Motor neuron (in vitro differentiated cells): ENCODE measurements at regions not wholly inside any gene's neighbourhood (a gene's known extent, or its start where the extent isn't known, plus 50 kb on each side); places are given as distances from the start of the nearest gene placed in this dataset.

Source experiments
- ATAC-seq, 8 experiments: fragments of 200-7000 bp; cut with Tn5 transposase; replicated peaks in 6 of 8; 2 replicates each; pipeline ENCODE4 v1.8.0; 2021; ENCODE audit warnings: mild to moderate bottlenecking in 8 of 8, moderate library complexity in 8 of 8
- H3K27ac ChIP-seq, 2 donors: fragments of 250-450 bp; sonication (Bioruptor Pico); 2 replicates each; pipeline ENCODE4 v1.9.0; 2021; ENCODE audit warnings: antibody characterized with exemption in 2 of 2, mild to moderate bottlenecking in 2 of 2, moderate library complexity in 1 of 2
- H3K4me1 ChIP-seq, 2 donors: fragments of 250-450 bp; sonication (Bioruptor Pico); replicated peaks in 1 of 2; 2 replicates each; pipeline ENCODE4 v1.6.1; 2021; ENCODE audit warnings: antibody characterized with exemption in 2 of 2, mild to moderate bottlenecking in 2 of 2, moderate library complexity in 1 of 2
- H3K4me3 ChIP-seq, 5 donors: fragments of 250-450 bp; sonication (Bioruptor Pico); 2 replicates each; pipeline ENCODE4 v1.9.0; 2021; ENCODE audit warnings: antibody characterized with exemption in 5 of 5, mild to moderate bottlenecking in 5 of 5, moderate library complexity in 4 of 5
- WGBS, 10 experiments: fragments of 450-650 bp; shearing (Covaris generic); methylation state at CpG; one replicate each; pipeline ENCODE4 v1.0.0; 2022; 5-methylcytosine and 5-hydroxymethylcytosine counted together
- in situ Hi-C, 9 experiments: fragments of 400-800 bp; cut with MboI; loops; one replicate each; pipeline ENCODE4 v1.15.0; 2021; ENCODE audit warnings: low sequenced_read_pairs in 9 of 9, low pct_unique_long_range_greater_than_20kb in 2 of 9; ENCODE audit not compliant: unreplicated experiment in 9 of 9

GRCh38 chr12:65517656-65518210, 239.2 kb downstream of the MSRB3 start:
- no peaks in the 10 kb centered on the region for H3K4me1 ChIP-seq
- 57 to 100% (median 83%) methylated on average over 1 of the region's 1 CpG; no CpG with 5 or more reads in 5 of the 10 experiments for WGBS, 10 experiments
- in situ Hi-C loops = no loop called here
- no peak for ATAC-seq
- H3K4me3 ChIP-seq = no peak overlapping the region
- no peak overlapping the region for H3K27ac ChIP-seq

GRCh38 chr12:65518771-65519170, 240.3 kb downstream of the MSRB3 start:
- no peaks in the 10 kb centered on the region for H3K4me1 ChIP-seq
- in situ Hi-C loops = no loop called here
- peak in 1 of 8 experiments; percentile 96 for ATAC-seq

GRCh38 chr12:65520658-65521057, 242.2 kb downstream of the MSRB3 start:
- no peak for ATAC-seq
- in situ Hi-C loops = no loop called here
- WGBS, 10 experiments = 100% methylated on average over 1 of the region's 1 CpG; no CpG with 5 or more reads in 5 of the 10 experiments

More at GRCh38 chr12:65518771-65519170, 240.3 kb downstream of the MSRB3 start:
- no peak overlapping the region for H3K27ac ChIP-seq
- H3K4me3 ChIP-seq = no peak overlapping the region

GRCh38 chr12:65522956-65523860, 244.7 kb downstream of the MSRB3 start:
- Histone ChIP-seq H3K27ac (no peak overlapping the region), H3K4me1 (no peaks in the 10 kb centered on the region), H3K4me3 (no peak overlapping the region)
- ATAC-seq = no peak
- WGBS, 10 experiments = 58 to 100% (median 83%) methylated on average over 1 to 11 of the region's 12 CpGs
- in situ Hi-C loops = no loop called here

More at GRCh38 chr12:65520658-65521057, 242.2 kb downstream of the MSRB3 start:
- Histone ChIP-seq H3K4me3 (no peak overlapping the region), H3K27ac (no peak overlapping the region), H3K4me1 (no peaks in the 10 kb centered on the region)

- no peaks in the 10 kb centered on the region for H3K4me1 ChIP-seq
- in situ Hi-C loops = loop anchor here in 1 of 9 experiments (25.0 kb wide), 1 partner anchor 563 kb away; no protein-coding TSS in a partner anchor
- no peak overlapping the region for H3K4me3 ChIP-seq
- no peak overlapping the region for H3K27ac ChIP-seq
- 9 to 94% (median 83%) methylated on average over 1 to 2 of the region's 2 CpGs; no CpG with 5 or more reads in 2 of the 10 experiments for WGBS, 10 experiments
- ATAC-seq = peak in 2 of 8 experiments; percentile 66 to 77
Observed at GRCh38 chr12:65524666-65525065, 246.2 kb downstream of the MSRB3 start.

- Histone ChIP-seq H3K4me3 (no peak overlapping the region), H3K4me1 (no peaks in the 10 kb centered on the region), H3K27ac (no peak overlapping the region)
- WGBS, 10 experiments = 14 to 100% (median 84%) methylated on average over 1 to 3 of the region's 3 CpGs; no CpG with 5 or more reads in 1 of the 10 experiments
- ATAC-seq = no peak
- in situ Hi-C loops = loop anchor here in 1 of 9 experiments (25.0 kb wide), 1 partner anchor 562 kb away; no protein-coding TSS in a partner anchor
Observed at GRCh38 chr12:65525491-65526141, 247.1 kb downstream of the MSRB3 start.

DNA sequence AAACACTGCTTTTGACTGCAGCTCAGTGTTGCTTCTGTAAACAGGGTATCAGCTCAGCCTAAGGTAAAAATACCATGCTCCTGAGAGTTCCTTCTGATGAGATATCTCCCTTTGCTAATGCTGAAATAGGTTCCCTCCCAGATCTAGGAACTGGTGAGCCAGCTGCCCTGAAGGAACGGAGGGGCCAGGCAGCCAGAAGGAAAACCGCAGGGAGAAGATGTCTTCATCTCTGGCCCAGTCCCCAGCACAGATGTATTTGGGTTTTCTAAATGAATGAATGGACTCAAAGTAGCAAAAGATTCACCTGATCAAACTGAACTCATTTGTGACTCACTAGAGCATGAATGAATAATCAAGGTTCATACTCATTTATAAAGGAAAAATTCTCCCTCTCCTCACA, 247.8 kb downstream of the MSRB3 start:
- WGBS, 10 experiments = 55 to 95% (median 90%) methylated on average over 2 of the region's 2 CpGs; no CpG with 5 or more reads in 4 of the 10 experiments
- no peak overlapping the region for H3K27ac ChIP-seq
- in situ Hi-C loops = loop anchor here in 1 of 9 experiments (25.0 kb wide), 1 partner anchor 561 kb away; no protein-coding TSS in a partner anchor
- no peak overlapping the region for H3K4me3 ChIP-seq
- H3K4me1 ChIP-seq = peaks cover 0 to 2% of the 10 kb centered on the region in 2 donors
- peak in 2 of 8 experiments; percentile 16 to 59 for ATAC-seq

DNA sequence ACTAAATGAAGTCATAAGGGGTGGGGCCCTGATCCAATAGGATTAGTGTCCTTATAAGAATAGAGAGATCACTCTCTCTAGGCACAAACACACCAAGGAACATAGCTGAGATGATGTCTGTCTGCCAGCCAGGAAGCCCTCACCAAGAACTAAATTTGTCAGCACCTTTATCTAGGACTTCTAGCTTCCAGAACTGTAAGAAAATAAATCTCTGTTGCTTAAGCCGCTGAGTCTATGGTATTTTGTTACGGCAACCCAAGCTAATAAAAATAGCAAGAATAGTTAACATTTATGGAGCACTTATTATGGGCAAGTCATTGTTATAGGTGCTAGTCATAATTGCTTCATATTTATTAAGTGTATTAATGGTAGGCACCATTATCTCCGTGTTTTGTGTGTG, 249.6 kb downstream of the MSRB3 start:
- in situ Hi-C loops = loop anchor here in 1 of 9 experiments (25.0 kb wide), 1 partner anchor 559 kb away; no protein-coding TSS in a partner anchor
- Histone ChIP-seq H3K4me3 (no peak overlapping the region), H3K4me1 (peaks cover 2 to 21% of the 10 kb centered on the region in 2 donors), H3K27ac (no peak overlapping the region)
- WGBS, 10 experiments = 80 to 100% (median 95%) methylated on average over 1 to 3 of the region's 3 CpGs; no CpG with 5 or more reads in 1 of the 10 experiments
- no peak for ATAC-seq

DNA sequence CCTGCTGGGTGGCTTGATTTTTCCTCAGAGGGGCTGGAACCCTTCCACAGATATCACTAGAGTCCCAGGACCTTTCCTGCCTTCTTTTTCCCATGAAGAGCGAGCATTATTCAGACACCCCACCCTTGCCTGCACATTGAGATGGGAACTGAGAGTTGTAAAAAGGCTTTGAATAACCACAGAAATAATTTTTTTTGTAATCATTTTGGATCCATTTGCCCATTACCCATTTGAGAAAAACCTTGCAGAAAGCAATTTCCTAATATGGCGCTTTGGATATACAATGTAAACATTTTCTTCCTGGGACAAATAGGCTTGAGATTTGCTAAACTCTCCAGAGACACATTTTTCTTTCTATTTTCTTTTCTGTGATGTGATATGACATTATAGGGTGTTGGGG, 250.6 kb downstream of the MSRB3 start:
- no peak for ATAC-seq
- H3K4me3 ChIP-seq = no peak overlapping the region
- in situ Hi-C loops = loop anchor here in 1 of 9 experiments (25.0 kb wide), 1 partner anchor 558 kb away; no protein-coding TSS in a partner anchor
- no peak overlapping the region for H3K27ac ChIP-seq
- H3K4me1 ChIP-seq = peaks cover 2 to 30% of the 10 kb centered on the region in 2 donors
- WGBS, 10 experiments = 88 to 100% (median 100%) methylated on average over 1 to 2 of the region's 2 CpGs

- 88 to 100% (median 93%) methylated on average over 1 to 7 of the region's 7 CpGs; no CpG with 5 or more reads in 2 of the 10 experiments for WGBS, 10 experiments
- H3K27ac ChIP-seq = no peak overlapping the region
- no peak for ATAC-seq
- in situ Hi-C loops = loop anchor here in 1 of 9 experiments (25.0 kb wide), 1 partner anchor 557 kb away; no protein-coding TSS in a partner anchor
- peaks cover 2 to 34% of the 10 kb centered on the region in 2 donors for H3K4me1 ChIP-seq
- no peak overlapping the region for H3K4me3 ChIP-seq
Observed at GRCh38 chr12:65529771-65530435, 251.4 kb downstream of the MSRB3 start.

- Histone ChIP-seq H3K27ac (peak overlapping the region in 1 of 2 donors; percentile 52), H3K4me3 (no peak overlapping the region), H3K4me1 (peaks cover 2 to 34% of the 10 kb centered on the region in 2 donors)
- WGBS, 10 experiments = 50 to 100% (median 89%) methylated on average over 1 to 2 of the region's 2 CpGs; no CpG with 5 or more reads in 2 of the 10 experiments
- ATAC-seq = peak in 3 of 8 experiments; percentile 51 to 82 (median 55)
- in situ Hi-C loops = loop anchor here in 1 of 9 experiments (25.0 kb wide), 1 partner anchor 555 kb away; no protein-coding TSS in a partner anchor
Observed at GRCh38 chr12:65532162-65532561, 253.7 kb downstream of the MSRB3 start.

DNA sequence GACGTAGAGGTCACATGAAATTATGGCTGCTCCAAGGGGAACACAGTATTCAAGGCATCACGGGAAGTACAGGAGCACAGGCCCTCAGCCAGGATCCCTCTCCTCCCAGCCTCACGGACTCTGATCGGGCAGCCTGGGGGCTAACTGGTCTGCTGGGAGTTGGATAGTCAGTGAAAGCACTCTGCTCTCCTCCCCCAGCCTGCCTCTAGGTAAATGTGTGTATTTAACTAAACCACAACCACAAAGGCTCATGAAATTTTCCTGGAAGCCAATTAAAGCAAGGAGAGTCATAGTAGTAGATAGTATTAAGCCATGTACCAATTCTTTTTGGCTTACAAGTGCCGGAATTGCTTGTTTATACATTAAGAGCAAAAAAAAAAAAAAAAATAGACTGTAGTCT, 254.3 kb downstream of the MSRB3 start:
- ATAC-seq = no peak
- H3K4me3 ChIP-seq = no peak overlapping the region
- H3K4me1 ChIP-seq = peaks cover 2 to 34% of the 10 kb centered on the region in 2 donors
- 29 to 100% (median 90%) methylated on average over 1 to 4 of the region's 5 CpGs; no CpG with 5 or more reads in 1 of the 10 experiments for WGBS, 10 experiments
- peak overlapping the region in 1 of 2 donors; percentile 52 for H3K27ac ChIP-seq
- in situ Hi-C loops = loop anchor here in 1 of 9 experiments (25.0 kb wide), 1 partner anchor 555 kb away; no protein-coding TSS in a partner anchor
